Astrocyte of the spinal cord (primary cell): ENCODE measurements at regions not wholly inside any gene's neighbourhood (a gene's known extent, or its start where the extent isn't known, plus 50 kb on each side); places are given as distances from the start of the nearest gene placed in this dataset.
A peak's percentile ranks its signal among the peaks of the same experiment; 100 is the strongest.

Experiments
- DNase-seq: peaks from one replicate; pipeline ENCODE4 v3.0.0; 2011; ENCODE audit warnings: low read depth, low spot score
- H3K4me3 ChIP-seq: 2 replicates; pipeline ENCODE4 v1.5.1; 2011; ENCODE audit warnings: low read depth, mild to moderate bottlenecking, low read length, moderate library complexity
- CTCF ChIP-seq: IDR thresholded peaks from 2 replicates; pipeline ENCODE4 v1.5.1; 2012; ENCODE audit warnings: low read depth, mild to moderate bottlenecking, low read length, inconsistent platforms
- in situ Hi-C: cut with HindIII; loops from 2 replicates; pipeline ENCODE4 v1.10.0; 2017; ENCODE audit warnings: low sequenced_read_pairs

GRCh38 chr14:66369157-66369697, 116.9 kb upstream of the CCDC196 start:
- in situ Hi-C loops: no loop called here
- no peak overlapping the region for H3K4me3 ChIP-seq
- TF ChIP-seq CTCF: no peak
- DNase-seq: no peak

GRCh38 chr14:66371776-66372175, 114.4 kb upstream of the CCDC196 start:
- no peak for DNase-seq
- H3K4me3 ChIP-seq: no peak overlapping the region
- no peak for TF ChIP-seq CTCF
- in situ Hi-C loops: no loop called here

- in situ Hi-C loops: no loop called here
- no peak overlapping the region for H3K4me3 ChIP-seq
- DNase-seq: no peak
- TF ChIP-seq CTCF: no peak
These were observed 110.9 kb upstream of the CCDC196 start for GRCh38 chr14:66375046-66375964.

- H3K4me3 ChIP-seq: no peak overlapping the region
- in situ Hi-C loops: no loop called here
- DNase-seq: no peak
- no peak for TF ChIP-seq CTCF
These were observed 108.6 kb upstream of the CCDC196 start for GRCh38 chr14:66377574-66377973.

GRCh38 chr14:66378712-66379505, 107.3 kb upstream of the CCDC196 start:
- in situ Hi-C loops: no loop called here
- no peak for TF ChIP-seq CTCF
- H3K4me3 ChIP-seq: no peak overlapping the region
- peak; percentile 14 for DNase-seq

GRCh38 chr14:66380143-66380542, 106.0 kb upstream of the CCDC196 start:
- DNase-seq: no peak
- in situ Hi-C loops: no loop called here
- H3K4me3 ChIP-seq: no peak overlapping the region
- TF ChIP-seq CTCF: no peak
